ENCODE measurements at regions not wholly inside any gene's neighbourhood (a gene's known extent, or its start where the extent isn't known, plus 50 kb on each side); places are given as distances from the start of the nearest gene placed in this dataset.

GRCh38 chr5:135157421-135158313 lies 123.6 kb upstream of the PITX1 start (continued):
- TF ChIP-seq ZNF18 (CRISPR knock-in tag; IDR thresholded peaks at IDR 0.05; ENCODE audit: insufficient replicate concordance) (peak; percentile 35), IKZF1 (IDR thresholded peaks at IDR 0.05) (no peak), ZNF564 (CRISPR knock-in tag; IDR thresholded peaks at IDR 0.05) (no peak), ZNF737 (CRISPR knock-in tag; IDR thresholded peaks at IDR 0.05; ENCODE audit: borderline replicate concordance) (no peak), NBN (conservative IDR thresholded peaks at IDR 0.05) (no peak), ZNF570 (CRISPR knock-in tag; IDR thresholded peaks at IDR 0.05; ENCODE audit: borderline replicate concordance) (no peak), PHF8 (CRISPR knock-in tag; IDR thresholded peaks at IDR 0.05) (no peak; the same call in 1 of the 2 replicates), SMAD1 (CRISPR knock-in tag; IDR thresholded peaks at IDR 0.05; ENCODE audit: borderline replicate concordance, low read depth) (no peak), NR2C2 (CRISPR knock-in tag; IDR thresholded peaks at IDR 0.05; ENCODE audit: borderline replicate concordance) (no peak), RFX3 (CRISPR knock-in tag; IDR thresholded peaks at IDR 0.05) (no peak), SP140L (CRISPR knock-in tag; IDR thresholded peaks at IDR 0.05; ENCODE audit: borderline replicate concordance) (no peak), ZGPAT (CRISPR knock-in tag; IDR thresholded peaks at IDR 0.05) (no peak), ZSCAN31 (CRISPR knock-in tag; IDR thresholded peaks at IDR 0.05; ENCODE audit: low read depth) (no peak), SMAD9 (CRISPR knock-in tag; IDR thresholded peaks at IDR 0.05) (no peak), ZNF331 (CRISPR knock-in tag; IDR thresholded peaks at IDR 0.05) (no peak), MBD4 (IDR thresholded peaks at IDR 0.05; ENCODE audit: borderline replicate concordance, low read length) (no peak), ZBTB39 (CRISPR knock-in tag; IDR thresholded peaks at IDR 0.05) (no peak), ZBTB25 (CRISPR knock-in tag; IDR thresholded peaks at IDR 0.05) (no peak), HNF1A (IDR thresholded peaks at IDR 0.05; ENCODE audit: low read depth) (no peak), HNF1A (CRISPR knock-in tag; IDR thresholded peaks at IDR 0.05; ENCODE audit: borderline replicate concordance) (no peak)

Data from HepG2 (cell line).